Calu3 (cell line): ENCODE measurements at regions not wholly inside any gene's neighbourhood (a gene's known extent, or its start where the extent isn't known, plus 50 kb on each side); places are given as distances from the start of the nearest gene placed in this dataset.
A peak's percentile ranks its signal among the peaks of the same experiment; 100 is the strongest.

Experiments used
- BruUV-seq: library from RNA; stranded (reverse); fragments of 400-500 nt; replicated peaks from 2 replicates; lab custom pipeline; 2021; lab: Mats Ljungman, UMichigan
- CTCF ChIA-PET: fragments of 300-600 bp; sonication (Branson Sonifier 250); formaldehyde crosslinking; loops from one replicate; lab custom pipeline; 2022; ENCODE audit warnings: antibody characterized with exemption; lab: Charles Lee
- DNase-seq: peaks from one replicate; pipeline ENCODE4 v3.0.0; 2022
- H3K27ac Mint-ChIP-seq: one replicate; pipeline ENCODE4 v1.8.0; 2022; ENCODE audit warnings: mixed read lengths; ENCODE audit not compliant: unreplicated experiment
- H3K27me3 Mint-ChIP-seq: one replicate; pipeline ENCODE4 v1.8.0; 2022; ENCODE audit warnings: mixed read lengths; ENCODE audit not compliant: unreplicated experiment
- H3K36me3 Mint-ChIP-seq: one replicate; pipeline ENCODE4 v1.8.0; 2022; ENCODE audit warnings: mild to moderate bottlenecking, moderate library complexity, mixed read lengths; ENCODE audit not compliant: insufficient read depth, unreplicated experiment
- H3K4me1 Mint-ChIP-seq: one replicate; pipeline ENCODE4 v1.8.0; 2022; ENCODE audit warnings: mild to moderate bottlenecking, low read depth, mixed read lengths; ENCODE audit not compliant: unreplicated experiment
- H3K4me3 Mint-ChIP-seq: one replicate; pipeline ENCODE4 v1.8.0; 2022; ENCODE audit warnings: mild to moderate bottlenecking, low read depth, moderate library complexity, mixed read lengths; ENCODE audit not compliant: unreplicated experiment
- H3K9me3 Mint-ChIP-seq: one replicate; pipeline ENCODE4 v1.8.0; 2022; ENCODE audit warnings: low read depth, mixed read lengths; ENCODE audit not compliant: unreplicated experiment
- intact Hi-C: fragments of 100-400 bp; cut with micrococcal nuclease; formaldehyde crosslinking; loops from one replicate; pipeline ENCODE4 v1.10.0; 2022; ENCODE audit not compliant: unreplicated experiment
- TF ChIP-seq, protein P1 (sequence below): fragments of 200-600 bp; IDR thresholded peaks from one replicate; pipeline ENCODE4 v1.8.0; 2022; ENCODE audit warnings: antibody characterized with exemption; ENCODE audit not compliant: unreplicated experiment

DNA sequence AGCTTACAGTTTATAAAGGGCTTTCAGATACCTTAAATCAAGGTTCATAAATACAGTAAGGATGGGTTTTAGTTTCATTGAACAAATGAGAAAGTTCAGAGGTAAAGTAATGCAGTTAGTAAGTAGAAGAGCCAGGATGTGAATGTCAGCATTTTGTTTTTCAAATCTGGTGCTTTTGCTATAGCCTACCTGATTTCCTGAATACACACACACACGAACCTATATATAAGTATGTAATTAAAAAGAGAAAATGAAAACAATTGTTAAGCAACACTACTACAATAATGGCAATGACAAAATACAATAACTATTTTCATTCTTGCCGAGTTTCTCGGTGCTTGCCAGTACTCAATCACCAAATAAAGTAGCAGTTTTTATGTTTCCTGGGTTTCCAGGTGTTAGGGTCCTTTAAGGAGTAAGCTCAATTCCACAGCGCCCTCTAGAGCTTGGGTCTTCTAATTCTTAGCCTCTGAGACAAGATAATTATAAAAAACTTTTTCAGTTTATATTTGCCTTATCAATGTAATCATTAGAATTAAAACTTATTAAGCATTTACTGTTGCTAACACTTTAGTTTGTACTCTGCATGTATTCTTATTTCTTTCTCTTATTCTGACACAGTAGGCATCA, 512.9 kb upstream of the ACVR2A start:
- CTCF ChIA-PET = interaction anchor here (0.6 to 2.8 kb wide), 8 partner anchors 40 to 598 kb away, joined by 3 to 22 read pairs (median 6); no protein-coding TSS in a partner anchor
- H3K27me3 Mint-ChIP-seq = no peaks in the 10 kb centered on the region
- no peaks in the 10 kb centered on the region for H3K4me1 Mint-ChIP-seq
- TF ChIP-seq, protein P1, sequence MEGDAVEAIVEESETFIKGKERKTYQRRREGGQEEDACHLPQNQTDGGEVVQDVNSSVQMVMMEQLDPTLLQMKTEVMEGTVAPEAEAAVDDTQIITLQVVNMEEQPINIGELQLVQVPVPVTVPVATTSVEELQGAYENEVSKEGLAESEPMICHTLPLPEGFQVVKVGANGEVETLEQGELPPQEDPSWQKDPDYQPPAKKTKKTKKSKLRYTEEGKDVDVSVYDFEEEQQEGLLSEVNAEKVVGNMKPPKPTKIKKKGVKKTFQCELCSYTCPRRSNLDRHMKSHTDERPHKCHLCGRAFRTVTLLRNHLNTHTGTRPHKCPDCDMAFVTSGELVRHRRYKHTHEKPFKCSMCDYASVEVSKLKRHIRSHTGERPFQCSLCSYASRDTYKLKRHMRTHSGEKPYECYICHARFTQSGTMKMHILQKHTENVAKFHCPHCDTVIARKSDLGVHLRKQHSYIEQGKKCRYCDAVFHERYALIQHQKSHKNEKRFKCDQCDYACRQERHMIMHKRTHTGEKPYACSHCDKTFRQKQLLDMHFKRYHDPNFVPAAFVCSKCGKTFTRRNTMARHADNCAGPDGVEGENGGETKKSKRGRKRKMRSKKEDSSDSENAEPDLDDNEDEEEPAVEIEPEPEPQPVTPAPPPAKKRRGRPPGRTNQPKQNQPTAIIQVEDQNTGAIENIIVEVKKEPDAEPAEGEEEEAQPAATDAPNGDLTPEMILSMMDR = peak; percentile 34
- H3K27ac Mint-ChIP-seq = no peak overlapping the region
- H3K36me3 Mint-ChIP-seq = no peaks in the 10 kb centered on the region
- DNase-seq = peak; percentile 53
- H3K4me3 Mint-ChIP-seq = no peak overlapping the region
- H3K9me3 Mint-ChIP-seq = no peaks in the 10 kb centered on the region
- intact Hi-C loops = loop anchor here (1.0 to 5.0 kb wide), 4 partner anchors 249 to 600 kb away; no protein-coding TSS in a partner anchor
- BruUV-seq = no TSS peak

DNA sequence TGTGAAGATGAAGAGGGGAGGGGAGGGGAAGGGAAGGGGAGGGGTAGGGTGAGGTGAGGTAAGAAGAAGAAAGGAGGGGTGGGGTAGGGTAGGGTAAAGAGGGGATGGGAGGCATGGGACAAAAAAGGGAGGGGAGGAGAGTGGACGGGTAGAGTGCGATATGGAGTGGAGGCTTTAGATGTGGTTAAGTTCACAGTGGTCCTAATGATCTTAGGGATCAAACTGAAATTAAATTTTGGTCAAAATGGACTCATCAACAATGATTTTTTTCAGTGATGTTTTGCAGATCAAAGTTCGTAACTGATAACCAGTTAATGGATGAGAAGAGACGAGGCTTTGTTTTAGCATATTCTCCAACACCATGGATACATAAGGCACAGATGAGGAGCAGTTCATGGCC, 513.9 kb upstream of the ACVR2A start:
- no peaks in the 10 kb centered on the region for H3K36me3 Mint-ChIP-seq
- intact Hi-C loops = loop anchor here (5.0 kb wide), 1 partner anchor 599 kb away; no protein-coding TSS in a partner anchor
- H3K27me3 Mint-ChIP-seq = no peaks in the 10 kb centered on the region
- no peak overlapping the region for H3K4me3 Mint-ChIP-seq
- no peak for DNase-seq
- H3K9me3 Mint-ChIP-seq = no peaks in the 10 kb centered on the region
- no TSS peak for BruUV-seq
- CTCF ChIA-PET = interaction anchor here (1.0 to 2.8 kb wide), 2 partner anchors 41 to 247 kb away, joined by 3 to 22 read pairs; no protein-coding TSS in a partner anchor
- H3K4me1 Mint-ChIP-seq = no peaks in the 10 kb centered on the region
- no peak overlapping the region for H3K27ac Mint-ChIP-seq
- TF ChIP-seq, protein P1 = no peak

DNA sequence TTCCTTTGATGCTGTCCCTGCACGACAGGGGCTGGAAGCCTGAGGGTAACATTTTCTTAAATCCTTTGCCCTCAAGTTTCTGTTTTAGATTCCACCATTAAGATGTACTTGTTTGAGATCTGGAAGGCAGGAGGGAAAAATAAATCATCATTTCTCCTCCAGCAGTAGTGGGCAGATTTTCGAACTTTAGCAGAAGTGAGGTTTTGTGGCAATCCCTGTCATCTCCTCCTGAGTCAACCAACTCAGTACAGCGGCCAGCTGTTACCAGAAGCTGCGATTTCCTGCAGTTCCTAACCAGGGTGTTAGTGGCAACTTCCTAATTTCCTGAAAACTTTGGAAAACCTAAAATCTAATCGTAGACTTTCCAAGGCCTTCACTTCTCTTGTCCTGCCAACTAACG, 517.2 kb upstream of the ACVR2A start:
- DNase-seq = no peak
- CTCF ChIA-PET = no interaction called here
- intact Hi-C loops = no loop called here
- Mint-ChIP-seq H3K27me3 (no peaks in the 10 kb centered on the region), H3K4me1 (no peaks in the 10 kb centered on the region), H3K9me3 (no peaks in the 10 kb centered on the region), H3K27ac (no peak overlapping the region), H3K4me3 (no peak overlapping the region), H3K36me3 (no peaks in the 10 kb centered on the region)
- no TSS peak for BruUV-seq
- TF ChIP-seq, protein P1 = no peak

DNA sequence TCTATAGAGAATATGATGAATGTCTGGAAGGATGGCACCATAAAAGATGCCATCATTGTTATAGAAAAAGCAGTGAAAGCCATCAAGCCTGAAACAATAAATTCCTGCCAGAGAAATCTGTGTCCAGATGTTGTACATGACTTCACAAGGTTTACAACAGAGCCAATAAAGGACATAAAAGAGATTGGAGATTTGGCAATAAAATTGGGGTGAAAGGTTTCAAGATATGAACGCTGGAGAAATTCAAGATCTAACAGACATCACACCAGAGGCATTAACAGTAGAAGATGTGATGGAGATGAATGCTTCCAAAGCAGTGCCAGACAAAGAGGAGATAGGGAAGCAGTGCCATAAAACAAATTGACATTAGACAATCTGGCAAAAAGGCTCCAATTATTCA, 518.8 kb upstream of the ACVR2A start:
- H3K27ac Mint-ChIP-seq = no peak overlapping the region
- H3K27me3 Mint-ChIP-seq = no peaks in the 10 kb centered on the region
- no peak for DNase-seq
- BruUV-seq = no TSS peak
- H3K4me1 Mint-ChIP-seq = no peaks in the 10 kb centered on the region
- intact Hi-C loops = no loop called here
- H3K36me3 Mint-ChIP-seq = no peaks in the 10 kb centered on the region
- H3K9me3 Mint-ChIP-seq = no peaks in the 10 kb centered on the region
- TF ChIP-seq, protein P1 = no peak
- no peak overlapping the region for H3K4me3 Mint-ChIP-seq
- CTCF ChIA-PET = no interaction called here
